ENCODE measurements at regions not wholly inside any gene's neighbourhood (a gene's known extent, or its start where the extent isn't known, plus 50 kb on each side); places are given as distances from the start of the nearest gene placed in this dataset.

DNA sequence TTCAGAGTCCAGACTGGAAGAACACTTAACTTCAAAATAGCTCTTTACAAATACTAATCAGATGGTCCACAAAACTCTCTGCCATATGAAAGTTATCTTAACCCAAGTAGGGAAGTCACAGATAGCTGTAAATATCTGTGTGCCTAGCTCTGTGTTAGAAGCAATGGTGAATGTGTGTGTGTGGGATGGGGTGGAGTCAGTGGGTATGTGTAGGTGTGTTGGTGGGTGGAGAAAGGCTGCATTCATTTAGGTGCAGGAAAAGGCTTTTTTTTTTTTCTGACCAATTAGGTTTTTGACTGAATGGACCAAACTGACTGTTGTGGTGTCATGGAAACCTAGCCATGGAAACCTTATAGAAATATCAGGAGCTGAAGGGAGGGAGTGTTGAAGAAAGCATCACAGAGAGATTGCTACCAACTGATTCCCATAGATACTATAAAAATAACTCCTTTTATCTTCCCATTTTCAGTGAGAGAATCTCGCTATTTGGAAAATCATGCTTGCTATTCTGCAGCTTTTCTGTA lies 156.2 kb upstream of the NR3C1 start:
- DNase-seq (ENCODE audit: low read depth in 1 of 2, low spot score in 1 of 2): no peak
- TF ChIP-seq, protein P1, sequence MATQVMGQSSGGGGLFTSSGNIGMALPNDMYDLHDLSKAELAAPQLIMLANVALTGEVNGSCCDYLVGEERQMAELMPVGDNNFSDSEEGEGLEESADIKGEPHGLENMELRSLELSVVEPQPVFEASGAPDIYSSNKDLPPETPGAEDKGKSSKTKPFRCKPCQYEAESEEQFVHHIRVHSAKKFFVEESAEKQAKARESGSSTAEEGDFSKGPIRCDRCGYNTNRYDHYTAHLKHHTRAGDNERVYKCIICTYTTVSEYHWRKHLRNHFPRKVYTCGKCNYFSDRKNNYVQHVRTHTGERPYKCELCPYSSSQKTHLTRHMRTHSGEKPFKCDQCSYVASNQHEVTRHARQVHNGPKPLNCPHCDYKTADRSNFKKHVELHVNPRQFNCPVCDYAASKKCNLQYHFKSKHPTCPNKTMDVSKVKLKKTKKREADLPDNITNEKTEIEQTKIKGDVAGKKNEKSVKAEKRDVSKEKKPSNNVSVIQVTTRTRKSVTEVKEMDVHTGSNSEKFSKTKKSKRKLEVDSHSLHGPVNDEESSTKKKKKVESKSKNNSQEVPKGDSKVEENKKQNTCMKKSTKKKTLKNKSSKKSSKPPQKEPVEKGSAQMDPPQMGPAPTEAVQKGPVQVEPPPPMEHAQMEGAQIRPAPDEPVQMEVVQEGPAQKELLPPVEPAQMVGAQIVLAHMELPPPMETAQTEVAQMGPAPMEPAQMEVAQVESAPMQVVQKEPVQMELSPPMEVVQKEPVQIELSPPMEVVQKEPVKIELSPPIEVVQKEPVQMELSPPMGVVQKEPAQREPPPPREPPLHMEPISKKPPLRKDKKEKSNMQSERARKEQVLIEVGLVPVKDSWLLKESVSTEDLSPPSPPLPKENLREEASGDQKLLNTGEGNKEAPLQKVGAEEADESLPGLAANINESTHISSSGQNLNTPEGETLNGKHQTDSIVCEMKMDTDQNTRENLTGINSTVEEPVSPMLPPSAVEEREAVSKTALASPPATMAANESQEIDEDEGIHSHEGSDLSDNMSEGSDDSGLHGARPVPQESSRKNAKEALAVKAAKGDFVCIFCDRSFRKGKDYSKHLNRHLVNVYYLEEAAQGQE (IDR thresholded peaks at IDR 0.05; ENCODE audit: insufficient replicate concordance, low read depth): no peak
- TF ChIP-seq SPI1 (IDR thresholded peaks at IDR 0.05; ENCODE audit: borderline replicate concordance, low read depth) (no peak), POLR2AphosphoS5 (IDR thresholded peaks at IDR 0.05; ENCODE audit: low read depth) (no peak), GABPA (IDR thresholded peaks at IDR 0.05; ENCODE audit: low read depth) (no peak)
- TF ChIP-seq, protein P2, sequence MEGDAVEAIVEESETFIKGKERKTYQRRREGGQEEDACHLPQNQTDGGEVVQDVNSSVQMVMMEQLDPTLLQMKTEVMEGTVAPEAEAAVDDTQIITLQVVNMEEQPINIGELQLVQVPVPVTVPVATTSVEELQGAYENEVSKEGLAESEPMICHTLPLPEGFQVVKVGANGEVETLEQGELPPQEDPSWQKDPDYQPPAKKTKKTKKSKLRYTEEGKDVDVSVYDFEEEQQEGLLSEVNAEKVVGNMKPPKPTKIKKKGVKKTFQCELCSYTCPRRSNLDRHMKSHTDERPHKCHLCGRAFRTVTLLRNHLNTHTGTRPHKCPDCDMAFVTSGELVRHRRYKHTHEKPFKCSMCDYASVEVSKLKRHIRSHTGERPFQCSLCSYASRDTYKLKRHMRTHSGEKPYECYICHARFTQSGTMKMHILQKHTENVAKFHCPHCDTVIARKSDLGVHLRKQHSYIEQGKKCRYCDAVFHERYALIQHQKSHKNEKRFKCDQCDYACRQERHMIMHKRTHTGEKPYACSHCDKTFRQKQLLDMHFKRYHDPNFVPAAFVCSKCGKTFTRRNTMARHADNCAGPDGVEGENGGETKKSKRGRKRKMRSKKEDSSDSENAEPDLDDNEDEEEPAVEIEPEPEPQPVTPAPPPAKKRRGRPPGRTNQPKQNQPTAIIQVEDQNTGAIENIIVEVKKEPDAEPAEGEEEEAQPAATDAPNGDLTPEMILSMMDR (IDR thresholded peaks at IDR 0.05; ENCODE audit: insufficient read depth, low read length): no peak
- H3K27me3 ChIP-seq (ENCODE audit: insufficient read depth, poor library complexity, severe bottlenecking): no peaks in the 10 kb centered on the region
- no peak overlapping the region for H3K4me3 ChIP-seq (replicated peaks; ENCODE audit: insufficient read depth, low read length)
- no peak overlapping the region for H3K27ac ChIP-seq (replicated peaks)

DNA sequence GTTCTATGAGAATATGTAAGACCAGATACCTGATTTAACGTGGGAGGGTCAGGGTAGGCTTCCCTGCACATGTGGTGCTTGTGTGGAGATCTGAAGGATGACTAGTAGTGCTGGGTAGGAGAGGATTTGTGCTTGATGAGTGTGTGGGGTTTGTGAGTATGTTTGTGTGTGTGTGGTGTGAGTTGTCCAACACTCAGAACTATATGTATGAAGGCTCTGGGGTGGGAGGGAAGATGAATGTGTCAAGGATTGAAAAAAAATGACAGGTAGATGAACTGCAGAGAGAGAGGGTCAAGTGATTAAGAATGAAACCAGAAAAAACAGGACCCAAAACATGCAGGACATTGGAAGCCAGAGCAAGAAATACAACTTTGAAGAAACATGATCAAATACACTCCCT lies 154.6 kb upstream of the NR3C1 start:
- no peak overlapping the region for H3K27ac ChIP-seq (replicated peaks)
- no peak for TF ChIP-seq SPI1 (IDR thresholded peaks at IDR 0.05; ENCODE audit: borderline replicate concordance, low read depth)
- no peak for TF ChIP-seq GABPA (IDR thresholded peaks at IDR 0.05; ENCODE audit: low read depth)
- no peaks in the 10 kb centered on the region for H3K27me3 ChIP-seq (ENCODE audit: insufficient read depth, poor library complexity, severe bottlenecking)
- DNase-seq (ENCODE audit: low read depth in 1 of 2, low spot score in 1 of 2): no peak
- H3K4me3 ChIP-seq (replicated peaks; ENCODE audit: insufficient read depth, low read length): no peak overlapping the region

DNA sequence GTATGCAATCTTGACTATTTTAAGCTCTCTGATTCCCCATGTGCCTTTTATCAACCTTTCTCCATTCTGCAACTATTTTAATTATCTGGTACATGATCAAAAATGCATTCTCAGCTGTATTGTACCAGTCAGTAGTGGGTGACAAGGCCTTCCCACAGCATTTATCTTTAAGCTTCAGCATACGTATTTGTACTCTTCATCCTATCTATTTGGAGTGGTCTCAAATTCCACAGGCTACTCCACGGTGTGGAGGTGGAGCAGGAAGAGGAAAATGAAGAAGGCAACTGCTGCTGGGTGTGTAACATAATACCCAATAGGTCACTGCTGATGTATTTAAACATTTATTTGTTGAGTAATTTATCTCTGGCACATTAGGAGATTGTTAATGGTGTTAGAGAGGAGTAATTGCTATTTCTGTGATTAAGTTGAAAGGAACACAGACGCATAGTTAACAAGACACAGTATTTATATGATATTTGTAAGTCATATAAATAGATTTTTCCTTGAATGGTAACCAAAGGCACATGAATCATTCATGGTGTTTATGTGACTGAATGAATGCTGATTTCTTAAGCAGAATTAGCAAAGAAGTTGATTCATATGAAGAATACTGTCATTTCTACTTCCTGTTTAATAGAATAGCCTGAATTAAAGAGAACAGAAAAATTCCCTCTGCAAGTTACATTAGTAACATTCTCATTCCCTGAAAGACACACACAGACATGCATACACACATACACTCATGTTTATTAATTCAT lies 153.8 kb upstream of the NR3C1 start:
- no peak for DNase-seq (ENCODE audit: low read depth in 1 of 2, low spot score in 1 of 2)
- TF ChIP-seq SPI1 (IDR thresholded peaks at IDR 0.05; ENCODE audit: borderline replicate concordance, low read depth) (no peak), POLR2AphosphoS5 (IDR thresholded peaks at IDR 0.05; ENCODE audit: low read depth) (no peak), GABPA (IDR thresholded peaks at IDR 0.05; ENCODE audit: low read depth) (no peak)
- TF ChIP-seq, protein P2 (IDR thresholded peaks at IDR 0.05; ENCODE audit: insufficient read depth, low read length): no peak
- TF ChIP-seq, protein P1 (IDR thresholded peaks at IDR 0.05; ENCODE audit: insufficient replicate concordance, low read depth): no peak
- Histone ChIP-seq H3K4me3 (replicated peaks; ENCODE audit: insufficient read depth, low read length) (no peak overlapping the region), H3K27me3 (ENCODE audit: insufficient read depth, poor library complexity, severe bottlenecking) (no peaks in the 10 kb centered on the region), H3K27ac (replicated peaks) (no peak overlapping the region)

DNA sequence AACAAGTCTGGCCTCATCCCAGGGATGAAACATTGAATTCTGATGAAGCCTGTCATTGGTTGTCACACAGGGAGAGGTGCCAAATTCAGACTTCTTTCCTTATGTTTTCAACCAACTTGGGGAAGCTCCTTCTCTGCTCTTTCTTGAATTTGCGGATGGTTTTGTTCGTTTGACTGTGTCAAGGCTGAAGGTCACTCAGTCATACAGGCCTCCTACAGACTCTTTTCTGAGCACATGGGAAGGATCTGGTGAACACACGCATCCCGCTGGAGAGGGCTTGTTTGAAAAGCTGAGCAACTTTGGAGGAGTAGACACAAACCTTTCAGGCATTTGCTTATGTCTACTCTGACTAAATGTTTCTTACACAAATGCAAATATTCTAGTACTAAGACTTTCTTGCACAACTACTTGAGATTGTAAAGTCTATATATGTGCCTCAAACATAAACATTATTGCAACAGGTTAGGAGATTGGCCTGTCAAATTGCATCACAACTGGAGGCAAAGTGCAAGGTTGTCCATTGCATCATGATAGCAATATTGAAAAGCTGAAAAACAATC lies 151.5 kb upstream of the NR3C1 start:
- no peak for TF ChIP-seq SPI1 (IDR thresholded peaks at IDR 0.05; ENCODE audit: borderline replicate concordance, low read depth)
- no peak for TF ChIP-seq POLR2AphosphoS5 (IDR thresholded peaks at IDR 0.05; ENCODE audit: low read depth)
- TF ChIP-seq, protein P1 (IDR thresholded peaks at IDR 0.05; ENCODE audit: insufficient replicate concordance, low read depth): no peak
- TF ChIP-seq, protein P2 (IDR thresholded peaks at IDR 0.05; ENCODE audit: insufficient read depth, low read length): no peak
- no peak for TF ChIP-seq GABPA (IDR thresholded peaks at IDR 0.05; ENCODE audit: low read depth)
- Histone ChIP-seq H3K4me3 (replicated peaks; ENCODE audit: insufficient read depth, low read length) (no peak overlapping the region), H3K27me3 (ENCODE audit: insufficient read depth, poor library complexity, severe bottlenecking) (no peaks in the 10 kb centered on the region), H3K27ac (replicated peaks) (peak overlapping the region; percentile 9; the same call in 1 of the 2 replicates)
- peak; percentile 63 to 84 for DNase-seq (ENCODE audit: low read depth in 1 of 2, low spot score in 1 of 2)

Measured in HL-60 (cell line).